ENCODE measurements at regions not wholly inside any gene's neighbourhood (a gene's known extent, or its start where the extent isn't known, plus 50 kb on each side); places are given as distances from the start of the nearest gene placed in this dataset.

- H3K9me3 Mint-ChIP-seq (ENCODE audit: unreplicated experiment), result no peaks in the 10 kb centered on the region
- no peak for DNase-seq (ENCODE audit: low spot score)
- H3K27ac Mint-ChIP-seq (ENCODE audit: unreplicated experiment), result no peak overlapping the region
- no peaks in the 10 kb centered on the region for H3K36me3 Mint-ChIP-seq (ENCODE audit: low read depth, unreplicated experiment)
- no peak for TF ChIP-seq CTCF (IDR thresholded peaks at IDR 0.05; ENCODE audit: unreplicated experiment)
- H3K27me3 Mint-ChIP-seq (ENCODE audit: unreplicated experiment), result peaks cover 2% of the 10 kb centered on the region
- H3K4me3 Mint-ChIP-seq (ENCODE audit: unreplicated experiment), result no peak overlapping the region
- H3K4me1 Mint-ChIP-seq (ENCODE audit: unreplicated experiment), result no peaks in the 10 kb centered on the region
Observed at GRCh38 chr9:78521680-78522079, 224.8 kb downstream of the PSAT1 start.

GRCh38 chr9:78525986-78526560, 229.1 kb downstream of the PSAT1 start:
- Mint-ChIP-seq H3K4me3 (ENCODE audit: unreplicated experiment) (no peak overlapping the region), H3K9me3 (ENCODE audit: unreplicated experiment) (no peaks in the 10 kb centered on the region), H3K4me1 (ENCODE audit: unreplicated experiment) (no peaks in the 10 kb centered on the region), H3K27me3 (ENCODE audit: unreplicated experiment) (no peaks in the 10 kb centered on the region), H3K27ac (ENCODE audit: unreplicated experiment) (no peak overlapping the region), H3K36me3 (ENCODE audit: low read depth, unreplicated experiment) (no peaks in the 10 kb centered on the region)
- no peak for DNase-seq (ENCODE audit: low spot score)
- no peak for TF ChIP-seq CTCF (IDR thresholded peaks at IDR 0.05; ENCODE audit: unreplicated experiment)

- Mint-ChIP-seq H3K9me3 (ENCODE audit: unreplicated experiment) (no peaks in the 10 kb centered on the region), H3K27me3 (ENCODE audit: unreplicated experiment) (no peaks in the 10 kb centered on the region), H3K4me3 (ENCODE audit: unreplicated experiment) (no peak overlapping the region), H3K4me1 (ENCODE audit: unreplicated experiment) (no peaks in the 10 kb centered on the region), H3K36me3 (ENCODE audit: low read depth, unreplicated experiment) (no peaks in the 10 kb centered on the region), H3K27ac (ENCODE audit: unreplicated experiment) (no peak overlapping the region)
- DNase-seq (ENCODE audit: low spot score), result no peak
- TF ChIP-seq CTCF (IDR thresholded peaks at IDR 0.05; ENCODE audit: unreplicated experiment), result no peak
Observed at GRCh38 chr9:78533500-78533899, 236.6 kb downstream of the PSAT1 start.

- Mint-ChIP-seq H3K4me3 (ENCODE audit: unreplicated experiment) (no peak overlapping the region), H3K36me3 (ENCODE audit: low read depth, unreplicated experiment) (no peaks in the 10 kb centered on the region), H3K27me3 (ENCODE audit: unreplicated experiment) (no peaks in the 10 kb centered on the region), H3K27ac (ENCODE audit: unreplicated experiment) (no peak overlapping the region), H3K4me1 (ENCODE audit: unreplicated experiment) (no peaks in the 10 kb centered on the region), H3K9me3 (ENCODE audit: unreplicated experiment) (no peaks in the 10 kb centered on the region)
- DNase-seq (ENCODE audit: low spot score), result no peak
- no peak for TF ChIP-seq CTCF (IDR thresholded peaks at IDR 0.05; ENCODE audit: unreplicated experiment)
Observed at GRCh38 chr9:78539188-78539587, 242.3 kb downstream of the PSAT1 start.

GRCh38 chr9:78539904-78540303, 243.0 kb downstream of the PSAT1 start:
- H3K9me3 Mint-ChIP-seq (ENCODE audit: unreplicated experiment), result no peaks in the 10 kb centered on the region
- DNase-seq (ENCODE audit: low spot score), result no peak
- H3K4me1 Mint-ChIP-seq (ENCODE audit: unreplicated experiment), result no peaks in the 10 kb centered on the region
- H3K4me3 Mint-ChIP-seq (ENCODE audit: unreplicated experiment), result no peak overlapping the region
- H3K36me3 Mint-ChIP-seq (ENCODE audit: low read depth, unreplicated experiment), result no peaks in the 10 kb centered on the region
- no peak for TF ChIP-seq CTCF (IDR thresholded peaks at IDR 0.05; ENCODE audit: unreplicated experiment)
- H3K27ac Mint-ChIP-seq (ENCODE audit: unreplicated experiment), result no peak overlapping the region
- no peaks in the 10 kb centered on the region for H3K27me3 Mint-ChIP-seq (ENCODE audit: unreplicated experiment)
